ENCODE measurements at regions not wholly inside any gene's neighbourhood (a gene's known extent, or its start where the extent isn't known, plus 50 kb on each side); places are given as distances from the start of the nearest gene placed in this dataset.

GRCh38 chr10:71075086-71075758 lies 137.1 kb upstream of the UNC5B start:
- ChIA-PET CTCF (interaction anchor here (0.6 to 1.4 kb wide), 2 partner anchors 11 kb away, joined by 4 to 5 read pairs; no protein-coding TSS in a partner anchor), POLR2A (no interaction called here)
- Histone ChIP-seq H3K9me3 (no peaks in the 10 kb centered on the region), H3K27me3 (replicated peaks; ENCODE audit: control insufficient read depth, insufficient read depth, low read length) (no peaks in the 10 kb centered on the region), H3K36me3 (ENCODE audit: control insufficient read depth, insufficient read depth, low read length) (no peaks in the 10 kb centered on the region), H3K4me3 (ENCODE audit: low read depth, low read length) (no peak overlapping the region), H3K4me1 (no peaks in the 10 kb centered on the region; the same call in 1 of the 2 replicates)
- Mint-ChIP-seq H3K4me1 (ENCODE audit: low read depth, unreplicated experiment) (peaks cover 15% of the 10 kb centered on the region), H3K27me3 (ENCODE audit: insufficient read depth, unreplicated experiment) (peaks cover 30% of the 10 kb centered on the region), H3K36me3 (ENCODE audit: insufficient read depth, unreplicated experiment) (no peaks in the 10 kb centered on the region), H3K27ac (ENCODE audit: unreplicated experiment) (no peak overlapping the region), H3K9me3 (ENCODE audit: unreplicated experiment) (no peaks in the 10 kb centered on the region), H3K4me3 (ENCODE audit: unreplicated experiment) (no peak overlapping the region)
- DNase-seq = peak in 1 of 2 experiments; percentile 31
- no TSS peak for BruUV-seq (replicated peaks)
- intact Hi-C loops (cut with micrococcal nuclease; ENCODE audit: unreplicated experiment) = no loop called here
- TF ChIP-seq CTCF (IDR thresholded peaks at IDR 0.05; ENCODE audit: insufficient read depth in 1 of 2, low read depth in 1 of 2, low read length in 1 of 2, severe bottlenecking in 1 of 2, unreplicated experiment in 1 of 2) = no peak

- POLR2A ChIA-PET = no interaction called here
- BruUV-seq (replicated peaks) = no TSS peak
- Histone ChIP-seq H3K4me1 (no peaks in the 10 kb centered on the region; the same call in 1 of the 2 replicates), H3K36me3 (ENCODE audit: control insufficient read depth, insufficient read depth, low read length) (no peaks in the 10 kb centered on the region), H3K9me3 (no peaks in the 10 kb centered on the region), H3K27me3 (replicated peaks; ENCODE audit: control insufficient read depth, insufficient read depth, low read length) (no peaks in the 10 kb centered on the region), H3K4me3 (ENCODE audit: low read depth, low read length) (no peak overlapping the region)
- no peaks in the 10 kb centered on the region for H3K9me3 Mint-ChIP-seq (ENCODE audit: unreplicated experiment)
- no peak for TF ChIP-seq CTCF (IDR thresholded peaks at IDR 0.05; ENCODE audit: insufficient read depth in 1 of 2, low read depth in 1 of 2, low read length in 1 of 2, severe bottlenecking in 1 of 2, unreplicated experiment in 1 of 2)
- intact Hi-C loops (cut with micrococcal nuclease; ENCODE audit: unreplicated experiment) = no loop called here
- H3K36me3 Mint-ChIP-seq (ENCODE audit: insufficient read depth, unreplicated experiment) = no peaks in the 10 kb centered on the region
- DNase-seq = peak in 1 of 2 experiments; percentile 40
- CTCF ChIA-PET = interaction anchor here (1.4 kb wide), 1 partner anchor 12 kb away, joined by 4 read pairs; no protein-coding TSS in a partner anchor
- no peak overlapping the region for H3K27ac Mint-ChIP-seq (ENCODE audit: unreplicated experiment)
- H3K27me3 Mint-ChIP-seq (ENCODE audit: insufficient read depth, unreplicated experiment) = peaks cover 31% of the 10 kb centered on the region
- H3K4me1 Mint-ChIP-seq (ENCODE audit: low read depth, unreplicated experiment) = peaks cover 15% of the 10 kb centered on the region
- no peak overlapping the region for H3K4me3 Mint-ChIP-seq (ENCODE audit: unreplicated experiment)
Measured at GRCh38 chr10:71075759-71076472, 136.5 kb upstream of the UNC5B start.

GRCh38 chr10:71076473-71077142 lies 135.8 kb upstream of the UNC5B start:
- DNase-seq = no peak
- no peak for TF ChIP-seq CTCF (IDR thresholded peaks at IDR 0.05; ENCODE audit: insufficient read depth in 1 of 2, low read depth in 1 of 2, low read length in 1 of 2, severe bottlenecking in 1 of 2, unreplicated experiment in 1 of 2)
- Mint-ChIP-seq H3K4me3 (ENCODE audit: unreplicated experiment) (no peak overlapping the region), H3K9me3 (ENCODE audit: unreplicated experiment) (no peaks in the 10 kb centered on the region), H3K4me1 (ENCODE audit: low read depth, unreplicated experiment) (peaks cover 9% of the 10 kb centered on the region), H3K27ac (ENCODE audit: unreplicated experiment) (no peak overlapping the region), H3K36me3 (ENCODE audit: insufficient read depth, unreplicated experiment) (no peaks in the 10 kb centered on the region), H3K27me3 (ENCODE audit: insufficient read depth, unreplicated experiment) (peaks cover 28% of the 10 kb centered on the region)
- no peaks in the 10 kb centered on the region for H3K9me3 ChIP-seq
- H3K27me3 ChIP-seq (replicated peaks; ENCODE audit: control insufficient read depth, insufficient read depth, low read length) = no peaks in the 10 kb centered on the region
- POLR2A ChIA-PET = no interaction called here
- no peaks in the 10 kb centered on the region for H3K36me3 ChIP-seq (ENCODE audit: control insufficient read depth, insufficient read depth, low read length)
- H3K4me1 ChIP-seq = no peaks in the 10 kb centered on the region; the same call in 1 of the 2 replicates
- H3K4me3 ChIP-seq (ENCODE audit: low read depth, low read length) = no peak overlapping the region
- intact Hi-C loops (cut with micrococcal nuclease; ENCODE audit: unreplicated experiment) = no loop called here
- CTCF ChIA-PET = interaction anchor here (1.4 kb wide), 1 partner anchor 13 kb away, joined by 4 read pairs; no protein-coding TSS in a partner anchor
- no TSS peak for BruUV-seq (replicated peaks)

Measured in Caco-2 (cell line).